ENCODE measurements at regions not wholly inside any gene's neighbourhood (a gene's known extent, or its start where the extent isn't known, plus 50 kb on each side); places are given as distances from the start of the nearest gene placed in this dataset.

DNA sequence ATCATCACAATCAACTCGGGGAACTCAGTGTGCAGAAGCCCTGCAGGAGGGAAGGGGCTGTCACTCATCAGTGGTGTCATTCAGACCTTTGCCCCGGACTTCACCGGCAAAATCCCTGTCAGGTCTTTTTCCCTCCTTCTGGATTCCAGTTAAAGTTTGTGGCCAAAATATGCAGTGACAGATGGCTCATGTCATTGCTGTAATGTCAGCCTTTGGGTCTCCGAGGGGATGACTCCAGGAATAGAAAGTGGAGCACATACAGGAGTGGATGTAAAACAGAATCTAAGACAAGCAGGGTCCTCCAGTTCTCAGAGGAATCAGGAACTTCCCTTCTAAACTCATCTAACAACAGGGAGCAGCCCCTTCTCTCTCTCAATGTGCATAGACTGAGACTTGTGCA lies 130.3 kb upstream of the RASSF8 start:
- no peak for DNase-seq

DNA sequence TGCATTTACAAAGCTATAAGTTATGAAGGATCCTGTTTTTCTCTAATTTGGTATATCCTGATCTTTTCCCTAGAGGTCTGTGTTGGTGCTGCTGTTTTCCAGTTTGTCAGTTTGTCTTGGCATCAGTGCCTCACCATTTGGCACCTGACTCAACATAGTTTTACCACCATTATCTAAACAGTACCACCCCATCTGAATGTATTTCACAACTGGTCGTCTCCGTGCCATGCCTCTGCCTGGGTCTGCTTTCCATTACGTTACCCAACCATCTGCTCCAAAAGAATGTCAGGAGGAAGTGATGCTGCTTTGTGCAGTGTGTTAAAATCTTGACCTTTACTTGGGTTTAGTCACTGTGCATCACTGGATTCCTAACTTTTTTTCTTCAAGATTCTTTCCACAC lies 129.3 kb upstream of the RASSF8 start:
- peak; percentile 37 for DNase-seq

DNA sequence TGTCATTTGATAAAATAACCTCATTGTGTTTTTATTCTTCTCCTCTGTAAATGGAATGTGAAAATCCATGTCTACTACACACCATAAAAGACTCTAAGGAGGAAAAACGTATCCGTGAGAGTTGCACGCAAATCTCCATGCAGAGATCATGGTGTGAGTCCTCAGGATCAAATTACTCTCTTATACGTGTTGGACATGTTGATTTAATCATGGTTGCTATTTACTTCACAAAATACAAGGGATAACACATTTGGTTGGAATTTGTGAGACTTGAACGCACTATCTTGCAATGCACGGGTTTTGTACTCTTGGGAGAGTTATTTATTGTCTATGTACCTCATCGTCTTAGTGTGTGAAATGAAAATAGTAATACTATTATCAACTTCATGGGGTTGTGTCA lies 128.0 kb upstream of the RASSF8 start:
- DNase-seq, result peak; percentile 90

DNA sequence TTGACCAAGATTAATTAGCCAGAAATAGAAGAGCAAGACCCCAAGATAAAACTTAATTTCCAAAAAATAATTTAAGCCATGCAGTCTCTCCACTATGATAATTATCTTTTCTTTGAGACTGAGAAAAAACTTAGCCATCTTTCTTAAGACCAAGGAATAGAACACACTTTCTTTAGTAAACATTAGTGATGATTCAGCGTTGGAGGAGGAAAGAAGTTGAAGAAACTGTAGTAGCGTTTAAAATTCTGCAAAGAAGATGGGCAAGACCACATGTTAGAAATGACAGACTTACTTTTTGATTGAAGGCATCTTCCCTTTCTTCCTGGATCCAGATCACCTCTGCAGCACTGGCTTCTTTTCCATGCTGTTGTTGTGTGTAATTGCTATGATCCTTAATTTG lies 124.8 kb upstream of the RASSF8 start:
- DNase-seq, result no peak

DNA sequence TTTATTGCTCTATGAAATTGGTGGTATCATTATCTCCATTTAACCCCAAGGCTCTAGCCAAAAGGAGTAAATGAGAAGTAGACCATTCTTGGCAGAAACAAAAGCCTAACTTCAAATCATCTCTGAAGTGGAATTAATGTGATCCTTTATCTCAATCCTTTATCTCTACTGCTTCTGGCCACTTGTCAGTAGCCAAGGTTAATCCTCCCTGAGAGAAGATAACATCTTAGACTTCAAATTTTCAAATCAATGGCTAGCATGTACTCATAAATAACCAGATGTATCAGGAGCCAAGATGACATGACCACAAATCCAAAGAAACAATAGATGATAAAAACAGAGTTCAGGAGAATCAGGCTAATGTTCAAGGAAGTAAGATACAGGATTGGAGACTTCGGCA lies 123.1 kb upstream of the RASSF8 start:
- no peak for DNase-seq

DNA sequence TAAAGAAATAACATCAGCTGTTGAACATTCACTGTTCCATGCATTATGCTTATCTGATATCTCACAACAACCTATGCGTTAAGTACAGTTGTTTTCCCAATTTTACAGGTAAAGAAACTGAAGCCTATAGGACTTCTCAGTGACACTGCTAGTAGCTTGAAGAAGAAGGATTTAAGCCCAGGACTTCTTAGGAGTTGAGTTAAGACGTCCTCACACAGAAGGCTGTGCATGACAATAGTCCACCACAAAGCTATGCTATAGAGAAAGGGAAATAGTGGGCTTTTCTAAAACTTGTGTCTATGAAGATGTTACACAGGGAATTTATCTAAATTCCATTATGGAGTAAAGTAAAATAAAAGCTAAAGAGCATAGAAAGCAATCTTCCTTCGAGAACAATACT lies 120.5 kb upstream of the RASSF8 start:
- DNase-seq, result no peak

DNA sequence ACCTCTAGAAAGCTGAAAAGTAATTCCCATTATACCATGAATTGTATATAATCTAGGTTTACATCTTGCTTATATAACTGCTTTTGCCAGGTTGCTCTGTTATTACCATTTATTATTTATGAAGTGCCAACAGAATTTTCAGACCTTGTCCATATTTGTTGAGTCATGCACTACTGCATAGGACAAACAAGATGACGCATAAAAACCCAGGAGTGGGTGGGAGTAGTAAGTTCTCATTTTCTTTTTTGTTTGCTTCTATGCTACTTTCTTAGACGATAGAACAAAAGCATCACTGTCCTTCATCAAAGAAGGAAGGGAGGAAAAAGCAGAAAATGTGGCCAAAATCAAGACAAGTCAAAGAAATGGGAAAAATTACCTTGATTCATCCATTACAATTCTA lies 119.0 kb upstream of the RASSF8 start:
- DNase-seq, result no peak

DNA sequence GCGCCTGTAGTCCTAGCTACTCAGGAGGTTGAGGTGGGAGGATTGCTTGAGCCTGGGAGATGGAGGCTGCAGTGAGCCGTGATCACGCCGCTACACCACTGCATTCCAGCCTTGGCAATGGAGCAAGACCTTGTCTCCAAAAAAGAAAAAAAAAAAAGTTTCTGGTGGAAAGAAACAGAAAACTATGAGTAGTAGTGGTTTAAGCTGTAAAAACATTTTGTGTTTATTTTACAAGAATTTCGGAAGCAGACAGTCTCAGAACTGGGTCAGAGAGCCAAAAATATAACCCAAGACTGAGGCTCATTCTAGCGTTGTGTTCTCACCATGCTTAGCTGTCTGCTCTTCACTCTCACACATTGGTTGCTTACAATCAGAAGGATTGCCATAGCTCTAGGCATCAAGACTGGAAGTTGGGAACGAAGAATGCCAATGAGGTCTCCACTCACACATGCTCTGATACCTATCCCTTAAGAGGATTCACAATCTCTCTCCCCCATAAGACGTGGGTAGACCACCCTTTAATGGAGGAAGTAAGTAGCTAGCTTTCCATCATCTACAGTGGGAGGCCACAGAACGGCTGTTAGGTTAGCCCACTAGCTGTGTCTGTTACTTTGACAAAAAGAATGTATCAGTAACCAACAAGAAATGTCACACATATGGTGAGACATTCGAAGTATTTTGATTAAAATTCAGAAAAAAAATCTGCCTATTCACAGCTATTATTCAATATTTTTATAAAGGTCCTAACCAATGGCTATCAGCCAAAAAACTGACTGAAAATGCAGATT lies 117.6 kb upstream of the RASSF8 start:
- DNase-seq, result no peak

DNA sequence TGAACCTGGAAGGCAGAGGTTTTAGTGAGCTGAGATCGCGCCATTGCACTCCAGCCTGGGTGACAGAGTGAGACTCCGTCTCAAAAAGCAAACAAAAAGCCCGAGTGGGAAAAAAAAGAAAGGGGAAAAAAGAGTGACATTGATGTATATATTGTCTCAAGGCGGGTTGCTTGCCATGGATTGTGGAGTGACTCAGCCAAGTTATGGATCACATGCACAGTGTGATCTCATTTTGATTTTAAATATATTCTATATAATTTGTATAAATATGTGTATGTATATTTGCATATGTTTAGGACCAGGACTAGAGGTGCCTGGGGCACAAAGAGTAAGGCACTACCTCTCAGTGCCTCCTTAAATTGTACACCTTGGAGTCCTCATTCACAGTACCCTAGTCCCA lies 116.2 kb upstream of the RASSF8 start:
- DNase-seq, result no peak

DNA sequence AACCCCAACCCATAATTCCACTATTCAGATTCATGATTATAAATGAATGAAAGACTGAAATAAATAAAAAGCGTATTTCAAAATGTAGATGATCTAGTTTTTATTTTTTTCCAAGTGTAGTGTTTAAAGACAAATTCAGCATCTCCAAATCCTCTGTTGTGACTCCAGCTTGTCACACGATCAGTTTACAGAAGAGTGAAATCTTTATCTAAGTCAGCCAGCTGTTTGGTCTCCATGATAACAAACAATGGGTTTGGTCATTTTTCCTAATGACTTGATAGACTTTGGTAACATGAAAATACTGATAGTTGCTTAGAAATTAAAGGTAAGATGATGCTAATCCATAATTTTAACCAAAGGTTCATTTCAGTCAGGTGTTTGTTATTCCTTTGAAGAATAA lies 114.5 kb upstream of the RASSF8 start:
- DNase-seq, result no peak

DNA sequence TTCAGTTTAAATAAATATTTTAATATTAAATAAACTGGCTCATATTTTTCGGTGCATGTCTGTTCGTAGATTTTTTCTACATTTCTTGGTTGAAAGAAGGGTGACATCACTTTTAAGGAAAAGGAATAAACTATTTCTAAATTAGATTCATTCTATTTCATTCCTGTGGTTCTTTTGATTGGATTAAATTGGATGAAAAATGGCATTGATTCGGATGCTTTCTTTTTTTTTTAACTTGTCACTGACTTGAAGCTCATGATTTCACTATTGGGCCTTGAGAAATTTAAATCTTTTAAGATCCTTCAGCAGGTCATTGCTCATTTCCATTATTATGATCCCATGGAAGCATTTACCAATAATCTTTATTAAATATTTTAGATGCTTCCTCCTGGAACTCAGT lies 113.1 kb upstream of the RASSF8 start:
- DNase-seq, result no peak

DNA sequence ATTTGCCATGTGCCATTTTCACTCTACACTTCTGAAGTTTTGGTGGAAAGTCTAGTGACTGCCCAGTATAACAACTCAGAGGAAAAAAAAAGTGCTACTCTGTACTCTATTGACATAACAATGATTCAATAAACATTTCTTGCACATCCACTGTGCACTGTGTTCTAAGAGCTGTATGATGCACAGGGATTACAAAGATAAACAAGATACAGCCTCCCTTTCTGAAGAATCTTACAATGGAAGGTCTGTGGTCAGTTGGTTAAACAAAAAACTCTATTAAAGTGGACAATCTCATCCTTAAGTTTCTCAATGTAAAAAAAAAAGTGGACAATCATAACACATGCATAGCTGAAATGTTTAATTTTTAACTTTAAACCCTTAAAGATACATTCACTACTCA lies 105.7 kb upstream of the RASSF8 start:
- DNase-seq, result no peak

DNA sequence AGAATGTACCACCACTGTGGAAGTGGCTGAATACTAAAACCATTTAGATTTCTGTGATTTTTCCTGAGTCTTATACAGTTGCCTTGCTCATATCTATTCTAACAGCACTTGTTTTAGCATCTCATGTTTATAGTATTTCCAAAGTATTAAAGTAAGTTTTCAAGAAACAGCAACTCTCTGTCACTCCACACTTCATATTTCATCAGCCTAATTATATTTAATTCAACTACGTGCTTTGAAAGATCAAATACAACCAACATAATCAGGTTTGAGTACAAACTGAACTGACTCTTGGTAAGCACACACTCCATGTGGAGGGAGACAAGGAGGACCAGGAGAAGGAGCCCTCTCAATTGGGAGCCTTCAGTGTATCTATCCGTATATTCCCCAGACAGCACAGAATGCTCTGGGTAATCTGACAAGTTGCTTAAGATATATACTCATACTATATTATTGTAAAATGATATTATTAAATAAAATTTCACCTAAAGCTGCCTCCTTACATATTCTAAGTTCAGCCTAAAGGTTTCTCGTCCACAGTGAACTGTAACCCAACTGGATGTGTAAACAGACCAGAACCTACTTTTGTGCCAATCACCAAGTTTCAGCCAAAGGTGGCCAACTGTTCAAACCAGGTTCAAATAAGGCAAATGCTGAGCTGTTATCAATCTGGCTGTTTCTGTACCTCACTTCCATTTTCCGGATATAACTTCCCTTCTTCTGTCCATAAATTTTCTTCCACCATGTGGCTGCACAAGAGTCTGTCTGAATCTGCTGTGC lies 105.0 kb upstream of the RASSF8 start:
- no peak for DNase-seq

DNA sequence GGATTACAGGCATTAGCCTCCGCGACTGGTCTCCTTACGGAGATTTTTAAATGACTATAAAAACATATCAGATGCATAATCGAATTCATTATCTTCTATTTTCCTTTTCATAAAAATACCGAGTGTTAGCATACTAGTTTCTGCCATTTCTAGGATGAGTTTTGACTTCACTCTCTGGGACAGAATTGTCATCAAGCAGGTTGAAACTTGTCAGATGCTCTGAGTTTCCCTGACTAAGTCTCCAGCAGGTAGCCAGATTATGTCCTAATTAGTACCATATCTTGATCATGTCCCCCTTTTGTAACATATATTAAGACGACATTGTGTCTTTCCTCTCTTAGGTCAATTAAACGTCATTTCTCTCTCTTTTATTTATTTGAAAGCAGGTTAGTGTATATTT lies 103.5 kb upstream of the RASSF8 start:
- no peak for DNase-seq

DNA sequence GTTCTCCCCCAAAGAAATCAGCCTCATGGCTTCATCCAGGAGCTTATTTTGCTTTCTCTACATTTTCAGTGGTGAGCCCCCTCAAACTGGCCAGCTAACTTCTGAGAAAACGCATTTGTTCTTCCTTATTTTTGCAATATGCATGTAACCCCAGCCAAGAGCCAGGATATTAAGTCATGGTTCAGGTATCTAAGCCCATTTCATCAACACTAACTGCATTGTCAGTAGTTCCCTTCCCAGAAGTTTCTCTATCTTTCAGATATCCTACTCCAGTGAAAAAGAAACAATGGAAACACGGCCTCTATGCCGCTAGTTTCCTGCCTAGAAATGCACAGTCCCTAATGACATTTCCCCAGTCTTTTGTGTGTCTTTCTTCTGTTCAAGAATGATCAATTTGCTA lies 102.8 kb upstream of the RASSF8 start:
- no peak for DNase-seq

DNA sequence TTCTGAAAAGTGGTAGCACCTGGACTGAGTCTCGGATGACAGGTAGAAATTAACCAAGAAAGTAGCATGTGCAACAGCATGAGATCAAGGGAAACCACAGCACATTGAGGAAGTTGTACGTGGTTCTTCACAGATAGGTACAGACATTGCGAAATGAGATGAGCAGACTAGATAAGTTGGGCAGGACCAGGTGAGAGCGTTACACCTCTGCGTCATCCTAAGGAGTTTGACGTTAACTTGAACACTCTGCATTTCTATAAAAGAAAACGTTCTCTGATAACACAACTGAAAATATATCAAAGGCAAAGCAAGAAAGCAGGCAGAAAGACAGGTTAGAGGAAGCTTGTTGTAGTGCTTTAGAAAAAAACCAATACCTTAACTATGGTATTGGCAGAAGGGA lies 98.5 kb upstream of the RASSF8 start:
- no peak for DNase-seq

DNA sequence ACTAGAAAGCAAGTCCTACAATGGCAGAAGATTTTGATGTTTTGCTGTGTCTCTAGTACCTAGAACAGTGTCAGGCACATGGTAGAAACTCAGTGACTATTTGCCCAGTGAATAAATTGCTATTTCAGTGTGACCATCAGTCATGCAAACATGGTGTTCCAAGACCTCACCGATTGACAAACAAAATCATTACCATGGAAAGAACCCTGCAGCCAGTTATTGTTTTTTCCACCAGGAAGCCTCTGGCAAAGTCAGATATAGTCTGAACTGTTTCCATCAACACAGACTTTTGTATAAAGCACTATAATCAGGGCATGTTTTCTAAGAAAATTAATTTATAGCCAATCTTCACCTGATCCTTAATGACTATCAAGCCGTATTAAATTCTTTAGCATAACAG lies 97.3 kb upstream of the RASSF8 start:
- no peak for DNase-seq

DNA sequence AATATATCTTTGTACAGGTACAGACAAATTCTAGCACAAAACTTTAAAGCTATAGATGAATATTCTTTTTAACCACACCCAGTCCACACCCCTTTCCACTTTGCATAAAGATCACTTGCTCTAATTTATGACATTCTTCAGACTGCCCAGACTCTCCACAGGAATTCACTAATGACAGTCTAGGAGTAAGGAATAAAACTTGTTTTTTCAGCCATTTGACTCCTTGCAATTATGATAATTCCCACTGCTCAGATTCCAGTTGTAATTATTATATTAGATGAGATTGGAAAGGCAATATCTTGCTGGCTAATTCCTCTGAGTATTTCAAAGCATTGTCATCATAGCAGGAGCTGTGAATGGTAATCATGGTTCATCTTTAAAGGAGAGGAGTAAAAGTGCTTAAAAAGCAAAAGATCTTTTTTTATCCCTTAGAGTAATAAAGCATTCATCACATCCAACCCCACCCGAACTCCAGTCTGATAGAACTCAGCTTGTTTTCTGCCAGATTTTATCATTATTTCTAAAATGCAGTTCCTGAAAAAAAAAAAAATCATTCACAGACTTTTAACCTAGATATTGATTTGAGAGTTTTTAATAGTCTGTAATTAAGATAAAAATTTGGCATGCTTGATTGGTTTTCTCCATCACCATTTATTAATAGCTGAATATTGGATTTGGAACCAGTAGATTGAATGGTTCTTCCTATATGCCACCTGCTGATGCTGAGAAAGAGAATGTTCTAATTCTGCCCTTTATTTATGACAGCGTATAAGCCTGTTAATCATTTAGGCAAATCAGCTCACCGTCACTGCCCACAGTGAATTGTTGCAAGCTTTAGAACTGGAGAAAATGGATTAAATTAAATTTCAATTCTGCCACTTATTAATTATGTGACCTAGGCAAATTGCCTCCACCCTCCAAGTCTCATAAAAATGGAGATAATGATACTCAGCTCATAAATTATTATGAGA lies 93.9 kb upstream of the RASSF8 start:
- DNase-seq, result no peak

DNA sequence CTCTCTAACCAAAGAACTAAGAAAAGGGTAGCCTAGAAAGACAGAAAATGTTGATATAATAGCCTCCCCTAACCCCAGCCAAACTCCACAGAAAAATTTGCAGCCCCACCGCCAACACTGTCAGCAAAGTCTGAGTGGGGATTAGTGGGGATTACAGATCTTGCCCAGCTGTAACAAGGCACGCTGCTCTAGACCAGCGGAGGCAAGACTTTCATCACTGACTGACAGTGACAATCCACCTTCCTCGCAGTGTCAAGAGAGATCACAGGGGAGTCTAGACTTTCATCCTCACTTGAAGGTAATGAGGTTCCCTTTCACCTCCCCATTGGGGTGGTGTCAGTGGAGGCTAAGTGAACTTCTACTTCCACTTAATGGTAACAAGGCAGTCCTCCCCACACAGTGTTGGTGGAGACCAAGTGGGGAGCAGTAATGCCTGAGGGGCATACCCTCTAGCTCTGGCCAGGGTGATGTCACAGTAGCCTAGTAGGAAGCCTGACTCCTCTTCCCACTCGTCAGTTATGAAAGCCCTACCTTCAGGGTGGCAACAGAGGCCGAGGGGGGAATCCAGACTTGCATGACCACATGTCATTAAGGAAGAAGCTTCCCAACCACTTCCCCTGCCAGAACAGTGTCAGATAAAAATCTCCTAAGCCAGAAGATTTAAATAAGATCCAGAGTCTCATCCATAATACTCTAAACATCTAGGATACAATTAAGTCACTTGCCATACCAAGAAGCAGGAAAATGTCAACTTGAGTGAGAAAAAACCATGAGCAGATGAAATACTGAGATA lies 91.7 kb upstream of the RASSF8 start:
- no peak for DNase-seq

DNA sequence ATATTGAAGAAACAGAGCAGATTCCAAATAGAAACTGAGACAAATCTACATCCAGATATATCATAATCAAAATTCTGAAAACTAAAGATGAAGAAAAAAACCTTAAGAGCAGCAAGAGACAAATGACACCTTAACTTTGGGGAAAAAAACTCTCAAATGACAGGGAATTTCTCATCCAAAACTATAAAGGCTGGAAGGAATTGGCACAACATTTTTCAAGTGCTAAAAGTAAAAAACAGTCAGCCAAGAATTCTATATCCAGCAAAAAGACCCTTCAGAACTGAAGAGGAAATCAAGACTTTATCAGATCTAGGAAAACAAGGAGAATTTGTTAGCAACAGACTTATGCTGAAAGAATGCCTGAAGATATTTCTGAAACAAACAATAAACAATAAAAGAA lies 90.3 kb upstream of the RASSF8 start:
- DNase-seq, result no peak

DNA sequence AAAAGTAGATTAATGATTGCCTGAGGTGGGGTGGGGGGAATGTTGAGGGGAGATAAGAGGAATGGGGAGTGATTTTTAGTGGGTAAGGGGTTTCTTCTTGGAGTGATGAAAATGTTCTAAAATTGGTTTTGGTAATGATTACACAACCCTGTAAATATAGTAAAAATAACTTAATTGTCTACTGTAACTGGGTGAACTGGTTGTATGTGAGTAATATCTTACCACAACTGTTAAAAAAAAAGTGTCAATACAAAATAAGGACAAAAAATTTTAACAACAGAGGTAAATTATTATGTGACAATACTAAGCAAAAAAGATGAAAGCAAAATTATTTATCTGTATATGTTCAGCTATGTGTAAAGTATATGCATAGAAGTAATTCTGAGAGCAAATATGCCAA lies 86.3 kb upstream of the RASSF8 start:
- DNase-seq, result no peak

DNA sequence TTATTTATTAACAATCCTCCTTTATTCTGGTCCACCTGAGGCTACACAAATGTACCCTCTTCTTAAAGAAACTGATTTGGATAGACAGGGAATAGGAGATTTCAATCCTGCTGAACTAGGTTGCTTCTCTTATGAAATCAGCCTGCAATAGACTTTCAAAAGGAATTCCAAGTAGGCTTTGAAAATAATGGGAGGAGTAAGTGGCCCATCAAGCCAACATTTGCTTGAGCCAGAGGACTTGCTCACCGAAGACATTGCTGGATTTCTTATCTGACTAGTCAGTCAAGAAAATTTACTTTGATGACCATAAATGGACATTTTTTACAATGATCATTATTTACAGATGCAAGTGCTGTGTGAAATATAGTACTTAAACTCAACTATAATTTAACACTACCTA lies 82.8 kb upstream of the RASSF8 start:
- DNase-seq, result no peak

Measured in skin of body (tissue), 1 donor.